ENCODE measurements at regions not wholly inside any gene's neighbourhood (a gene's known extent, or its start where the extent isn't known, plus 50 kb on each side); places are given as distances from the start of the nearest gene placed in this dataset.

GRCh38 chr1:192010406-192010805, 147.9 kb upstream of the RGS18 start:
- TF ChIP-seq JUN (IDR thresholded peaks at IDR 0.05; ENCODE audit: borderline replicate concordance, low read depth, low read length) = no peak
- TF ChIP-seq JUN (CRISPR knock-in tag; IDR thresholded peaks at IDR 0.05; ENCODE audit: borderline replicate concordance) = no peak
- TF ChIP-seq ARID2 (IDR thresholded peaks at IDR 0.05) = no peak
- TF ChIP-seq NUFIP1 (IDR thresholded peaks at IDR 0.05; ENCODE audit: partially characterized antibody) = no peak
